ENCODE measurements at regions not wholly inside any gene's neighbourhood (a gene's known extent, or its start where the extent isn't known, plus 50 kb on each side); places are given as distances from the start of the nearest gene placed in this dataset.

DNA sequence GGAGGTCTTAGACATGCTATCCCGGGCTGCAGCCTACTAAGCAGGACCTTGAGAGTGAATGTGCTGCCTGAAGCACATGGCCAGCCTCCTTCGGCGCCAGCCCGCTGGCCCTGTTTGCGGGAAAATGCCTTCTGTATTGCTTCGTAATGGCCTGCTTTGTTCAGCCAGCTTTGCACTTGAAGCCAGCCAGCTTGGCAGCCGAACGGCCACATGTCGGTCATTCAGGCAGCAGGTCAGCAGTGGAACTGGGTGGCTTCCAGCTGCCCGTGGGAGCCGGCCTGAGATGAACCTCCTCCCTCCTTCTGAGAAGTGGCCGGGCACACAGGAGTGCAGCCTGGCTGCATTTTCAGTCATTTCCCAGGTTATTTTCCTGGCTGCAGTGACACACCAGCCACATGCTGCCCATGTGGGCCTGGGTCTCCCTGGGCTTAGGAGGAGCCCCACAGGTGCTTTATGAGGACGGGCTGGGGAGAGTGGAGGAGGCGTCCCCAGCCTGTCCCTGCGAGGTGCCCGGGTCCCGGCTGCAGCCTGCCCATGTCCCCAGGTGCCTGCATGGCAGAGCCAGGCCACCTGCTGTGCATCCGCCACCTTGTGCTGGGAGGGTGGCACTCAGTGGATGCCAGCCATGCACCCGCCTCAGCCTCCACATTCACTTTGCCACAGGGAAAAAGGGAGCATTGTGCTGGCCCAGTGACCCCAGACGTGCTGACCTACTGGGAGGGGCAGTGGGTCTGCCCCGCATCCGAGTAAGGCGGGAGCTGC is 103.5 kb downstream of the SIK1 start:
- Mint-ChIP-seq H3K27me3 (ENCODE audit: insufficient read depth, low read depth) (peaks cover 14% of the 10 kb centered on the region), H3K36me3 (peaks cover under 1% of the 10 kb centered on the region), H3K9me3 (peaks cover under 1% of the 10 kb centered on the region), H3K4me3 (no peak overlapping the region), H3K27ac (peak overlapping the region; percentile 62), H3K4me1 (peaks cover 42% of the 10 kb centered on the region)
- no peak overlapping the region for H2AFZ ChIP-seq (replicated peaks)
- H3K9me3 ChIP-seq (ENCODE audit: low read depth), result no peaks in the 10 kb centered on the region
- no peaks in the 10 kb centered on the region for H3F3A ChIP-seq (ENCODE audit: low read depth)
- no peaks in the 10 kb centered on the region for H3K79me2 ChIP-seq (ENCODE audit: low read depth)
- no peak overlapping the region for H3K9ac ChIP-seq
- TF ChIP-seq, protein P1, sequence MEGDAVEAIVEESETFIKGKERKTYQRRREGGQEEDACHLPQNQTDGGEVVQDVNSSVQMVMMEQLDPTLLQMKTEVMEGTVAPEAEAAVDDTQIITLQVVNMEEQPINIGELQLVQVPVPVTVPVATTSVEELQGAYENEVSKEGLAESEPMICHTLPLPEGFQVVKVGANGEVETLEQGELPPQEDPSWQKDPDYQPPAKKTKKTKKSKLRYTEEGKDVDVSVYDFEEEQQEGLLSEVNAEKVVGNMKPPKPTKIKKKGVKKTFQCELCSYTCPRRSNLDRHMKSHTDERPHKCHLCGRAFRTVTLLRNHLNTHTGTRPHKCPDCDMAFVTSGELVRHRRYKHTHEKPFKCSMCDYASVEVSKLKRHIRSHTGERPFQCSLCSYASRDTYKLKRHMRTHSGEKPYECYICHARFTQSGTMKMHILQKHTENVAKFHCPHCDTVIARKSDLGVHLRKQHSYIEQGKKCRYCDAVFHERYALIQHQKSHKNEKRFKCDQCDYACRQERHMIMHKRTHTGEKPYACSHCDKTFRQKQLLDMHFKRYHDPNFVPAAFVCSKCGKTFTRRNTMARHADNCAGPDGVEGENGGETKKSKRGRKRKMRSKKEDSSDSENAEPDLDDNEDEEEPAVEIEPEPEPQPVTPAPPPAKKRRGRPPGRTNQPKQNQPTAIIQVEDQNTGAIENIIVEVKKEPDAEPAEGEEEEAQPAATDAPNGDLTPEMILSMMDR (IDR thresholded peaks at IDR 0.05), result no peak
- TF ChIP-seq EZH2phosphoT487 (IDR thresholded peaks at IDR 0.05), result no peak
- no peak for TF ChIP-seq EZH2 (IDR thresholded peaks at IDR 0.05)
- H3K4me3 ChIP-seq, result no peak overlapping the region
- no peaks in the 10 kb centered on the region for H4K20me1 ChIP-seq (ENCODE audit: low read depth)
- H3K4me2 ChIP-seq, result no peak overlapping the region
- H3K36me3 ChIP-seq, result no peaks in the 10 kb centered on the region
- no peak overlapping the region for H3K27ac ChIP-seq
- DNase-seq (ENCODE audit: low spot score), result no peak
- H3K27me3 ChIP-seq, result no peaks in the 10 kb centered on the region
- no peaks in the 10 kb centered on the region for H3K4me1 ChIP-seq

DNA sequence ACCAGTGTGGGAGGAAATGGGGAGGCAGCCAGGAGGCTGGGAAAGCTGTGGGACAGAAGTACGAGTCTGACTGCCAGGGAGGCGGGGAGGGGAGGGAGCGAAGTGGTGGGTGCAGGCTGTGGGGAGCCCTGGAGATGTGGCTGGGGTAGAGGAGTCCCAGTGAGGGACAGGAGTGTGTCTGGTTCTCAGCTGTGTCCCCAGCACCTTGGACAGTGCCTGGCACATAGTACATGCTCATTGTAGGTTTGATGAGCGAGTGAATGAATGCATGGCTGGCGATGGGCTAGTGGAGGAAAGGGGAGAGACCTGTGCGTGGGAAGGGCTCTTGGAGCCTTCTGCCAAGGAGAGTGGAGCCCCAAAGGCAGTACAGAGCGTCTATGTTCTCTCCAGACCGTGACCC is 104.1 kb downstream of the SIK1 start:
- no peaks in the 10 kb centered on the region for H3K27me3 ChIP-seq
- no peak for DNase-seq (ENCODE audit: low spot score)
- H2AFZ ChIP-seq (replicated peaks), result no peak overlapping the region
- H3K27ac ChIP-seq, result no peak overlapping the region
- Mint-ChIP-seq H3K36me3 (peaks cover 1% of the 10 kb centered on the region), H3K4me3 (no peak overlapping the region), H3K4me1 (peaks cover 36% of the 10 kb centered on the region), H3K27me3 (ENCODE audit: insufficient read depth, low read depth) (peaks cover 15% of the 10 kb centered on the region), H3K9me3 (peaks cover 6% of the 10 kb centered on the region), H3K27ac (peak overlapping the region; percentile 62)
- no peak overlapping the region for H3K4me2 ChIP-seq
- no peak overlapping the region for H3K4me3 ChIP-seq
- no peaks in the 10 kb centered on the region for H4K20me1 ChIP-seq (ENCODE audit: low read depth)
- no peaks in the 10 kb centered on the region for H3K9me3 ChIP-seq (ENCODE audit: low read depth)
- H3K4me1 ChIP-seq, result no peaks in the 10 kb centered on the region
- no peaks in the 10 kb centered on the region for H3K36me3 ChIP-seq
- no peak overlapping the region for H3K9ac ChIP-seq
- H3F3A ChIP-seq (ENCODE audit: low read depth), result no peaks in the 10 kb centered on the region
- TF ChIP-seq, protein P1 (IDR thresholded peaks at IDR 0.05), result no peak
- no peak for TF ChIP-seq EZH2 (IDR thresholded peaks at IDR 0.05)
- TF ChIP-seq EZH2phosphoT487 (IDR thresholded peaks at IDR 0.05), result no peak
- H3K79me2 ChIP-seq (ENCODE audit: low read depth), result no peaks in the 10 kb centered on the region

DNA sequence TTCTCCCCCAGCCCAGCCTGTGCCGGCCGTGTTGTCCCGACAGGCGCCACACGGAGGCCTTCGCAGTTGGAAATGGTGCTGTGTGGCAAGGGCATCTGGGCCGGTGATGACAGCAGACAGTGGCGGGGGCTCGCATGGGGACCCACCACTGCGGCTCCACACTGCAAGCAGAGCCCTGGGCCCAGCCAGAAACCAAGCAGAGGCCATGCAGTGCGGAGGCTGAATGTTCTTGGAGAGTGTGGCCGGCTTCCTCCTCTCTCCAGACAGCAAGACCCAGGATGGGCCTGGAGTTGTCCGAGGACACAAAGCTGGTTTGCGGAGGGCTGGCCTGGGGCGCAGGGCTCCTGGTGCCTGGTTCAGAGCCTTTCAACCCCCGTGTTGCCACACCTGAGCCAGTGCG is 104.6 kb downstream of the SIK1 start:
- H3F3A ChIP-seq (ENCODE audit: low read depth), result no peaks in the 10 kb centered on the region
- no peaks in the 10 kb centered on the region for H3K27me3 ChIP-seq
- Mint-ChIP-seq H3K9me3 (peaks cover 11% of the 10 kb centered on the region), H3K4me1 (peaks cover 32% of the 10 kb centered on the region), H3K36me3 (peaks cover 1% of the 10 kb centered on the region), H3K4me3 (no peak overlapping the region), H3K27ac (peak overlapping the region; percentile 91), H3K27me3 (ENCODE audit: insufficient read depth, low read depth) (peaks cover 20% of the 10 kb centered on the region)
- H3K9me3 ChIP-seq (ENCODE audit: low read depth), result no peaks in the 10 kb centered on the region
- TF ChIP-seq EZH2 (IDR thresholded peaks at IDR 0.05) (no peak), EZH2phosphoT487 (IDR thresholded peaks at IDR 0.05) (no peak)
- TF ChIP-seq, protein P1 (IDR thresholded peaks at IDR 0.05), result no peak
- no peaks in the 10 kb centered on the region for H3K4me1 ChIP-seq
- H2AFZ ChIP-seq (replicated peaks), result no peak overlapping the region
- H3K4me3 ChIP-seq, result no peak overlapping the region
- DNase-seq (ENCODE audit: low spot score), result no peak
- H4K20me1 ChIP-seq (ENCODE audit: low read depth), result no peaks in the 10 kb centered on the region
- H3K4me2 ChIP-seq, result no peak overlapping the region
- no peaks in the 10 kb centered on the region for H3K36me3 ChIP-seq
- H3K79me2 ChIP-seq (ENCODE audit: low read depth), result no peaks in the 10 kb centered on the region
- no peak overlapping the region for H3K27ac ChIP-seq
- H3K9ac ChIP-seq, result no peak overlapping the region
